Heart right ventricle (tissue), 16 donors: ENCODE measurements at regions not wholly inside any gene's neighbourhood (a gene's known extent, or its start where the extent isn't known, plus 50 kb on each side); places are given as distances from the start of the nearest gene placed in this dataset.

Experiments
- ATAC-seq, 8 donors: fragments of 200-7000 bp; cut with Tn5 transposase; one replicate each; pipeline ENCODE4 v1.9.1; 2020; ENCODE audit warnings: mild to moderate bottlenecking in 8 of 8, moderate library complexity in 8 of 8, moderate number of reproducible peaks in 1 of 8
- DNase-seq, 2 donors: peaks; one replicate each; pipeline ENCODE4 v3.0.0-alpha.2; 2020
- H3K27ac ChIP-seq, 10 donors: fragments of 200-600 bp; sonication (generic) in 2 of 10; one replicate each; pipeline versions ENCODE4 v1.5.0 to v1.8.0; 2020 to 2022; ENCODE audit warnings: mild to moderate bottlenecking in 3 of 10
- H3K27me3 ChIP-seq, 7 donors: fragments of 200-600 bp; one replicate each; pipeline ENCODE4 v1.8.0; 2021 to 2022; ENCODE audit warnings: mild to moderate bottlenecking in 2 of 7
- H3K36me3 ChIP-seq, 9 donors: fragments of 200-600 bp; sonication (generic) in 1 of 9; one replicate each; pipeline versions ENCODE4 v1.5.0 to v1.8.0; 2020 to 2022; ENCODE audit warnings: mild to moderate bottlenecking in 2 of 9
- H3K4me1 ChIP-seq, 9 donors: fragments of 200-600 bp; sonication (generic) in 1 of 9; one replicate each; pipeline versions ENCODE4 v1.5.0 to v1.8.0; 2020 to 2022; ENCODE audit warnings: mild to moderate bottlenecking in 4 of 9
- H3K4me3 ChIP-seq, 10 donors: fragments of 200-600 bp; sonication (generic) in 2 of 10; one replicate each; pipeline versions ENCODE4 v1.5.0 to v1.8.0; 2020 to 2022; ENCODE audit warnings: mild to moderate bottlenecking in 7 of 10, moderate library complexity in 2 of 10
- H3K9me3 ChIP-seq, 11 donors: fragments of 200-600 bp in 10 of 11; sonication (generic) in 2 of 11; one replicate each; pipeline versions ENCODE4 v1.5.0 to v1.8.0; 2013 to 2022; ENCODE audit warnings: mild to moderate bottlenecking in 2 of 11, control low read depth in 1 of 11, moderate library complexity in 1 of 11
- CTCF ChIP-seq, 9 donors: fragments of 200-600 bp; sonication (generic) in 2 of 9; IDR thresholded peaks; one replicate each; pipeline versions ENCODE4 v1.5.0 to v1.8.0; 2021 to 2022; ENCODE audit warnings: antibody characterized with exemption in 9 of 9, mild to moderate bottlenecking in 5 of 9, moderate library complexity in 1 of 9
- WGBS, 2 donors: extraction: QIAGEN DNeasy Blood & Tissue Kit; methylation state at CpG; one replicate each; pipeline ENCODE4 v1.1.7; 2013; ENCODE audit warnings: inconsistent platforms in 1 of 2; 5-methylcytosine and 5-hydroxymethylcytosine counted together
- intact Hi-C, 10 donors: fragments of 100-400 bp; cut with DNase I; formaldehyde crosslinking; loops; one replicate each; pipeline versions ENCODE4 v1.11.1 to v1.14.2; 2022
- donor health status: Arrhythmogenic right ventricular cardiomyopathy.
- donor health status: ischemic (EF 13 %, LVEDD 7.1; RV severe dilation, severe dysfunction).
- donor health status: healthy with polysubstance abuse.
- donor health status: DM: no; HTN: yes; CAD: no.
- donor health status: DM: no; HTN: no; CAD: no.
- donor health status: ischemic (EF 25% LVEDD 6.9; RV normal size, moderate dysfunction).
- donor health status: ischemic (EF 25% LVEDD 5.7; RV mildly dilated, moderate dysfunction).
- donor health status: healthy.
- donor health status: DM: yes; HTN: yes; CAD: no.
- donor health status: Ischemic cardiomyopathy.
- donor health status: ischemic (EF 35%, LVEDD 5.7; RV mildly dilated, moderate dysfunction).
- donor health status: nonischemic (EF 11% LVEDD 7.7; RV severe dilation, severe dysfunction).
- donor health status: DM: yes; HTN: yes; CAD: no.
- donor health status: PGD.
- donor health status: ischemic (EF 29% LVEDD 5.4; RV normal size, mild dysfunction).
- donor health status: nonischemic (EF 23%, LVEDD 6.1; RV moderate dilation, normal function).

- TF ChIP-seq CTCF (IDR thresholded peaks at IDR 0.05) = no peak
- DNase-seq (no peak), ATAC-seq (no peak)
- Histone ChIP-seq H3K4me1 (peaks cover 0 to 16% (median 0%) of the 10 kb centered on the region in 9 donors), H3K4me3 (no peak overlapping the region), H3K27me3 (no peaks in the 10 kb centered on the region), H3K36me3 (no peaks in the 10 kb centered on the region), H3K9me3 (no peaks in the 10 kb centered on the region), H3K27ac (no peak overlapping the region)
- 85% methylated on average over 7 of the region's 7 CpGs for WGBS, 2 donors
- intact Hi-C loops = no loop called here
These were observed 61.4 kb downstream of the CEBPB start for GRCh38 chr20:50251992-50252511.

GRCh38 chr20:50252701-50253100, 62.1 kb downstream of the CEBPB start:
- Histone ChIP-seq H3K27ac (no peak overlapping the region), H3K4me3 (no peak overlapping the region), H3K4me1 (peaks cover 0 to 16% (median 0%) of the 10 kb centered on the region in 9 donors), H3K9me3 (no peaks in the 10 kb centered on the region), H3K36me3 (no peaks in the 10 kb centered on the region), H3K27me3 (no peaks in the 10 kb centered on the region)
- no peak for TF ChIP-seq CTCF (IDR thresholded peaks at IDR 0.05)
- 89 to 91% methylated on average over 7 of the region's 7 CpGs for WGBS, 2 donors
- DNase-seq = no peak
- ATAC-seq = no peak
- intact Hi-C loops = no loop called here

GRCh38 chr20:50253101-50253500, 62.5 kb downstream of the CEBPB start:
- no peak overlapping the region for H3K4me3 ChIP-seq
- H3K27ac ChIP-seq = no peak overlapping the region
- ATAC-seq (no peak), DNase-seq (no peak)
- 95 to 97% methylated on average over 10 of the region's 10 CpGs for WGBS, 2 donors
- H3K27me3 ChIP-seq = no peaks in the 10 kb centered on the region
- H3K36me3 ChIP-seq = no peaks in the 10 kb centered on the region
- peaks cover 0 to 14% (median 0%) of the 10 kb centered on the region in 9 donors for H3K4me1 ChIP-seq
- no peak for TF ChIP-seq CTCF (IDR thresholded peaks at IDR 0.05)
- no peaks in the 10 kb centered on the region for H3K9me3 ChIP-seq
- intact Hi-C loops = no loop called here

GRCh38 chr20:50254466-50255079, 63.9 kb downstream of the CEBPB start:
- Histone ChIP-seq H3K4me1 (peaks cover 0 to 17% (median 0%) of the 10 kb centered on the region in 9 donors), H3K4me3 (no peak overlapping the region), H3K9me3 (no peaks in the 10 kb centered on the region), H3K27ac (no peak overlapping the region), H3K36me3 (no peaks in the 10 kb centered on the region), H3K27me3 (no peaks in the 10 kb centered on the region)
- ATAC-seq = no peak
- no peak for TF ChIP-seq CTCF (IDR thresholded peaks at IDR 0.05)
- intact Hi-C loops = no loop called here
- no peak for DNase-seq
- WGBS, 2 donors = 83 to 84% methylated on average over 11 of the region's 11 CpGs
